CD8-positive, alpha-beta memory T cell (primary cell): ENCODE measurements at regions not wholly inside any gene's neighbourhood (a gene's known extent, or its start where the extent isn't known, plus 50 kb on each side); places are given as distances from the start of the nearest gene placed in this dataset.

ENCODE experiments used
- CTCF ChIA-PET: fragments of 350-600 bp; sonication (Branson Sonifier 250); formaldehyde crosslinking; loops from one replicate; lab custom pipeline; 2021; ENCODE audit warnings: antibody characterized with exemption; lab: Charles Lee
- POLR2A ChIA-PET: fragments of 350-600 bp; sonication (Branson Sonifier 250); formaldehyde crosslinking; loops from one replicate; lab custom pipeline; 2021; ENCODE audit warnings: antibody characterized with exemption; lab: Charles Lee
- DNase-seq, 5 donors: peaks; one replicate each; pipeline versions ENCODE4 v3.0.0 to v3.0.0-alpha.2; 2020 to 2022; ENCODE audit warnings: mixed read lengths in 1 of 5
- H3K27ac ChIP-seq: one replicate; pipeline ENCODE4 v1.7.0; 2013; ENCODE audit warnings: low read depth, mild to moderate bottlenecking, low read length, moderate library complexity
- H3K27me3 ChIP-seq: 2 replicates; pipeline ENCODE4 v1.7.0; 2013; ENCODE audit warnings: low read length, mild to moderate bottlenecking; ENCODE audit not compliant: insufficient read depth, poor library complexity, severe bottlenecking
- H3K36me3 ChIP-seq: 2 replicates; pipeline ENCODE4 v1.7.0; 2013; ENCODE audit warnings: mild to moderate bottlenecking, low read length, moderate library complexity; ENCODE audit not compliant: insufficient read depth
- H3K4me1 ChIP-seq: 2 replicates; pipeline ENCODE4 v1.7.0; 2013; ENCODE audit warnings: mild to moderate bottlenecking, low read length, moderate library complexity; ENCODE audit not compliant: insufficient read depth
- H3K4me3 ChIP-seq: 2 replicates; pipeline ENCODE4 v1.7.0; 2013; ENCODE audit warnings: mild to moderate bottlenecking, low read length
- H3K9me3 ChIP-seq: 2 replicates; pipeline ENCODE4 v1.7.0; 2013; ENCODE audit warnings: mild to moderate bottlenecking, low read length
- H3K27ac Mint-ChIP-seq, 8 donors: one replicate each; pipeline ENCODE4 v1.8.0; 2020 to 2021; ENCODE audit warnings: mixed read lengths in 8 of 8, mild to moderate bottlenecking in 6 of 8, inconsistent platforms in 3 of 8, moderate library complexity in 3 of 8
- H3K27me3 Mint-ChIP-seq, 2 donors: one replicate each; pipeline ENCODE4 v1.8.0; 2020 to 2021; ENCODE audit warnings: mixed read lengths in 2 of 2, mild to moderate bottlenecking in 1 of 2, moderate library complexity in 1 of 2
- H3K36me3 Mint-ChIP-seq, 3 donors: one replicate each; pipeline ENCODE4 v1.8.0; 2020 to 2021; ENCODE audit warnings: mixed read lengths in 3 of 3, inconsistent platforms in 1 of 3, mild to moderate bottlenecking in 1 of 3
- H3K4me1 Mint-ChIP-seq, 3 donors: one replicate each; pipeline ENCODE4 v1.8.0; 2020 to 2021; ENCODE audit warnings: mixed read lengths in 3 of 3, inconsistent platforms in 1 of 3, mild to moderate bottlenecking in 1 of 3
- H3K4me3 Mint-ChIP-seq, 7 donors: one replicate each; pipeline ENCODE4 v1.8.0; 2020 to 2021; ENCODE audit warnings: mixed read lengths in 7 of 7, mild to moderate bottlenecking in 6 of 7, moderate library complexity in 4 of 7, inconsistent platforms in 2 of 7
- H3K9me3 Mint-ChIP-seq, 5 donors: one replicate each; pipeline ENCODE4 v1.8.0; 2020 to 2022; ENCODE audit warnings: mixed read lengths in 5 of 5, mild to moderate bottlenecking in 3 of 5, moderate library complexity in 2 of 5, inconsistent platforms in 1 of 5

DNA sequence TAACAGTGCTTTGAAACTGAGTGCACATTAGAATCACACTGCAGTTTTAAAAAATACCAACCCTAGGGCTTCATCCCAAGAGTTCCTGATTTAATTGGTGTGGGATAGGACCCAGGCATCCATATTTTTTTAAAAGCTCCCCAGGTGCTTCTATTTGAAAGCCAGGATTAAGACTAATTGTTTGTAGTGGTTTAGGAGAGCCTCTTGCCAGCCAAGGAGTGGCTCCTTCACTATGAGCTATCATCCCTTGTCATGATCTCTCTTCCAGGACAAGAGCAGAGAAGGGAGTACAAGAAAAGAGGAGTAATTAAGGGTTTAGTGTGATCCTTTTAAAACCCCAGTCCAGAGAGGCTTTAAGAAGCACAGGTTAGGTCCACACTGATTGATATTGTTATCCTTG lies 178.0 kb downstream of the CAND1 start:
- CTCF ChIA-PET: no interaction called here
- no peak overlapping the region for H3K4me3 ChIP-seq
- no peak for DNase-seq
- Mint-ChIP-seq H3K36me3 (peaks cover 0 to 14% (median 0%) of the 10 kb centered on the region in 3 donors), H3K9me3 (no peaks in the 10 kb centered on the region), H3K27ac (no peak overlapping the region), H3K27me3 (no peaks in the 10 kb centered on the region), H3K4me1 (peaks cover 41 to 50% (median 50%) of the 10 kb centered on the region in 3 donors), H3K4me3 (no peak overlapping the region)
- H3K36me3 ChIP-seq: no peaks in the 10 kb centered on the region
- no peaks in the 10 kb centered on the region for H3K9me3 ChIP-seq
- POLR2A ChIA-PET: interaction anchor here (1.3 kb wide), 1 partner anchor 69 kb away, joined by 3 read pairs; no protein-coding TSS in a partner anchor
- no peaks in the 10 kb centered on the region for H3K27me3 ChIP-seq
- no peak overlapping the region for H3K27ac ChIP-seq
- peaks cover 31% of the 10 kb centered on the region for H3K4me1 ChIP-seq

DNA sequence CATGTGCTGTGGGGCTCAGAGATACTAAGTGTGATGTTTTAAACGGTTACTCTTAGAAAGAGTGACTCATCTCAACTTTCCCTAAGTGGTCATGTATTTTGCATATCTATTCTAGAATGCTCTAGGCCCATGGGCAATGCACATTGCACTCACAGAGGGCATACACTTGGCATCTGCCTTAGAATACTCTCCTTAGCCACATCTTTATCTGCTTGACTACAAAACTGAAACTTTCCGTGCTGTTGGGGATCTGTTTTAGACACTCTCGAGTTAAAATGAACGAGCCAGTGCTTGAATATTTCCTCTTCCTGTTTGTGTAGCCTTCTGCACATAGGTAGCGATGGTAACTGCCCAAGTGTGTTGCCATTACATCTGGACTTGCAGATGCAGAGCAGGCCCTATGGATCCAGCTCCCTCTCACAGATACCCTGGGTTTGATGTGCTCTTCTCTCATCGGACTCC lies 180.5 kb downstream of the CAND1 start:
- H3K36me3 ChIP-seq: no peaks in the 10 kb centered on the region
- peak in 2 of 5 donors; percentile 9 to 10 for DNase-seq
- peaks cover 43 to 50% (median 49%) of the 10 kb centered on the region in 3 donors for H3K4me1 Mint-ChIP-seq
- H3K27ac Mint-ChIP-seq: peak overlapping the region; percentile 33 to 96 (median 83)
- H3K4me3 ChIP-seq: peak overlapping the region; percentile 38
- H3K36me3 Mint-ChIP-seq: peaks cover 0 to 14% (median 1%) of the 10 kb centered on the region in 3 donors
- peaks cover 36% of the 10 kb centered on the region for H3K4me1 ChIP-seq
- CTCF ChIA-PET: no interaction called here
- no peaks in the 10 kb centered on the region for H3K9me3 ChIP-seq
- H3K9me3 Mint-ChIP-seq: no peaks in the 10 kb centered on the region
- no peak overlapping the region for H3K27ac ChIP-seq
- no peaks in the 10 kb centered on the region for H3K27me3 ChIP-seq
- POLR2A ChIA-PET: no interaction called here
- no peaks in the 10 kb centered on the region for H3K27me3 Mint-ChIP-seq
- peak overlapping the region in 6 of 7 donors; percentile 34 to 72 (median 52) for H3K4me3 Mint-ChIP-seq

DNA sequence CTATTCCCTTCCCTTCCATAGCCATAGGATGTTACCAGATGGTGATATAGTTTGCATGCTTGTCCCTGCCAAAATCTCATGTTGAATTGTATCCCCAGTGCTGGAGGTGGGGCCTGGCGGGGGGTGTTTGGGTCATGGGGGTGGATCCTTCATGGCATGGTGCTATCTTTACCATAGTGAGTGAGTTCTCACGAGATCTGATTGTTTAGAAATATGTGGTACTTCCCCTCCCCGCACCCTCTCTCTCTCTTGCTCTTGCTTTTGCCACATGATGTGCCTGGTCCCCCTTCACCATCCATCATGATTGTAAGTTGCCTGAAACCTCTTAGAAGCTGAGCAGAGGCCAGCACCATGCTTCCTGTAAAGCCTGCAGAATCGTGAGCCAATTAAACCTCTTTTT lies 181.3 kb downstream of the CAND1 start:
- Histone ChIP-seq H3K36me3 (no peaks in the 10 kb centered on the region), H3K4me1 (peaks cover 36% of the 10 kb centered on the region), H3K27me3 (no peaks in the 10 kb centered on the region), H3K27ac (no peak overlapping the region), H3K4me3 (no peak overlapping the region), H3K9me3 (no peaks in the 10 kb centered on the region)
- no peak for DNase-seq
- Mint-ChIP-seq H3K4me3 (peak overlapping the region in 6 of 7 donors; percentile 4 to 52 (median 30)), H3K4me1 (peaks cover 43 to 50% (median 49%) of the 10 kb centered on the region in 3 donors), H3K27me3 (no peaks in the 10 kb centered on the region), H3K36me3 (peaks cover 0 to 14% (median 1%) of the 10 kb centered on the region in 3 donors), H3K9me3 (no peaks in the 10 kb centered on the region), H3K27ac (peak overlapping the region in 5 of 8 donors; percentile 52 to 90 (median 74))
- ChIA-PET POLR2A (interaction anchor here (0.7 kb wide), 1 partner anchor 200 kb away, joined by 5 read pairs; no protein-coding TSS in a partner anchor), CTCF (interaction anchor here (1.2 kb wide), 1 partner anchor 198 kb away, joined by 5 read pairs; the partner anchor contains the start of gene DYRK2)

DNA sequence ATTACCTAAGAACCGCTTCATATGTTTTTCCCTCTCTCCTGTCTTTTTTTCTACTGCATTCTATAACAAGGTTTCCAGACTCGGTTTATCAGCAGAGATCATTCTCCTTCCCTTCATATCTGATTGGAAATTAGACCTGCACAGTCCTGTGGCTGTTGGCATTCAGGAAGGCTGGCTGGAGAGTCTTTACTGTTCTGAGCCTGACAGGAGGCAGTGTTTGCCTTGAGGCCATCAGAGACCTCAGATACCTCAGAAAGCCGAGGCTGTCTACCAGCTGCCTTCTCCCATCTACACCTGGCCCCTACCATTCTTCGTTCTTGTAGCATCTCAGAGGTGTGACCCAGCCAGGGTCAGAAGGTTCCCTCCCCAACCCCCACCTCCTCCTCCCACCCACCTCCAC lies 182.0 kb downstream of the CAND1 start:
- no peak for DNase-seq
- Histone ChIP-seq H3K27me3 (no peaks in the 10 kb centered on the region), H3K36me3 (no peaks in the 10 kb centered on the region), H3K4me1 (peaks cover 36% of the 10 kb centered on the region), H3K4me3 (no peak overlapping the region), H3K9me3 (no peaks in the 10 kb centered on the region), H3K27ac (no peak overlapping the region)
- H3K9me3 Mint-ChIP-seq: no peaks in the 10 kb centered on the region
- peak overlapping the region in 2 of 8 donors; percentile 27 to 61 for H3K27ac Mint-ChIP-seq
- no peaks in the 10 kb centered on the region for H3K27me3 Mint-ChIP-seq
- POLR2A ChIA-PET: no interaction called here
- CTCF ChIA-PET: interaction anchor here (0.9 to 1.2 kb wide), 2 partner anchors 197 to 199 kb away, joined by 3 to 5 read pairs; partner anchors contain the start of gene DYRK2
- H3K4me1 Mint-ChIP-seq: peaks cover 43 to 50% (median 49%) of the 10 kb centered on the region in 3 donors
- no peak overlapping the region for H3K4me3 Mint-ChIP-seq
- peaks cover 0 to 14% (median 1%) of the 10 kb centered on the region in 3 donors for H3K36me3 Mint-ChIP-seq

DNA sequence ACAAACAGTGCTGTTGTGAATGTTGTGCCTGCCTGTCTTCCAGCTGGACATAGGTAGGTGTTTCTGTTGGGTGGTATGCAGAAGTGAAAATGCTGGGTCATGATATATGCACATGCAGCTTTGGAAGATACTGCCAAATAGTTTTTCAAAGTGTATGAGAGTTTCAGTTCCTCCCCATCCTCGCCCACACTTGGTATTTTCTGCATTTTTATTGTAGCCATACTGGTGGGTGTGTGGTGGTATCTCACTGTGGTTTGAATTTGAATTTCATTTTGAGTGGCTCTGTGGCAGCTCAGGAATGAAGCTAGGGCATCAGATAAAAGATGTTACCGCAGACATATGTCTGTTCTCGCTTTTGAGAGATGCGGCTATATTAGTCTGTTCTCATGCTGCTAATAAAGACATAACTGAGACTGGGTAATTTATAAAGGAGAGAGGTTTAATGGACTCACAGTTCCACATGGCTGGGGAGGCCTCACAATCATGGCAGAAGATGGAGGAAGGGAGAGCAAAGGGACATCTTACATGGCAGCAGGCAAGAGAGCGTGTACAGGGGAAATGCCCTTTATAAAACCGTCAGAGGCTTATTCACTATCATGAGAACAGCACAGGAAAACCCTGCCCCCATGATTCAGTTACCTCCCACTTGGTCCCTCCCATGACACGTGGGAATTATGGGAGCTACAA lies 183.1 kb downstream of the CAND1 start:
- H3K9me3 Mint-ChIP-seq: no peaks in the 10 kb centered on the region
- POLR2A ChIA-PET: no interaction called here
- H3K4me3 Mint-ChIP-seq: peak overlapping the region in 3 of 7 donors; percentile 12 to 63 (median 48)
- H3K4me1 Mint-ChIP-seq: peaks cover 43 to 50% (median 49%) of the 10 kb centered on the region in 3 donors
- H3K9me3 ChIP-seq: no peaks in the 10 kb centered on the region
- H3K27me3 Mint-ChIP-seq: no peaks in the 10 kb centered on the region
- DNase-seq: no peak
- peaks cover 0 to 16% (median 1%) of the 10 kb centered on the region in 3 donors for H3K36me3 Mint-ChIP-seq
- peak overlapping the region in 7 of 8 donors; percentile 25 to 95 (median 72) for H3K27ac Mint-ChIP-seq
- peaks cover 36% of the 10 kb centered on the region for H3K4me1 ChIP-seq
- H3K4me3 ChIP-seq: no peak overlapping the region
- no peaks in the 10 kb centered on the region for H3K27me3 ChIP-seq
- H3K27ac ChIP-seq: no peak overlapping the region
- CTCF ChIA-PET: interaction anchor here (0.8 to 1.4 kb wide), 3 partner anchors 178 to 491 kb away, joined by 3 to 4 read pairs (median 4); no protein-coding TSS in a partner anchor
- H3K36me3 ChIP-seq: no peaks in the 10 kb centered on the region

DNA sequence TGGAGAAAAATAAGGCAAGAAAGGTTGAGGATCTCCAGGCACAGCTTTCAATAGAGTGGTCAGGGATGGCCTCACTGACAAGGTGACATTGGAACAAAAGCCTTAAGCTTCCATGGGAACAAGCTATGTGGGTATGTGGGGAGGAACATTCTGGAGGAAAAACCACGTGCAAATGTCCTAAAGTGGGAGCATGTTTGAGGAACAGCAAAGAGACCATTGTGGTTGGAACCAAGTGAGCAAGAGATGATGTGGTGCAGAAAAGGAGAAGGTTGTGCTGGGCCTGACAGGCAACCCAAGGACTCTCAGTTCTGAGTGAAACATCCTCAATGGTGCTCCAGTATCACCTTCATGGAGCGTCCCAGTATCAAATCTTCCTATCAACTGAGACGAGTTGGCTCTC lies 184.0 kb downstream of the CAND1 start:
- POLR2A ChIA-PET: no interaction called here

DNA sequence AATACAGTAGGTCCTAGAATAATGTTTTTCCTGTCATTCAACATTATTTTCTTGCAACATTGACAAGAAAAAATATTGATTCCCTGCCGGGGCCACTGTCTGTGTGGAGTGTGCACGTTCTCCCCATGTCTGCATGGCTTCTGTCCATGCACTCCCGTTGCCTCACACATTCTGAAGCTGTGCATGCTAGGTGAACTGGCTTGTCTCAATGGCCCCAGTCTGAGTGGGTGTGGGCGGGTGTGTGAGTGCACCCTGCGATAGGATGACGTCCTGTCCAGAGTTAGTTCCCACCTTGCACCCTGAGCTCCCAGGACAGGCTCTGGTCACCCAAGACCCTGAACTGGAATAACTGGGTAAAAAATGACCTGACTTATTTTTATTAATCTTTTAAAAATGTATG lies 186.1 kb downstream of the CAND1 start:
- Histone ChIP-seq H3K27ac (no peak overlapping the region), H3K4me1 (peaks cover 19% of the 10 kb centered on the region), H3K9me3 (no peaks in the 10 kb centered on the region), H3K27me3 (no peaks in the 10 kb centered on the region), H3K36me3 (no peaks in the 10 kb centered on the region), H3K4me3 (no peak overlapping the region)
- H3K27me3 Mint-ChIP-seq: peaks cover 0 to 4% of the 10 kb centered on the region in 2 donors
- no peak for DNase-seq
- H3K4me1 Mint-ChIP-seq: peaks cover 24 to 29% (median 29%) of the 10 kb centered on the region in 3 donors
- H3K27ac Mint-ChIP-seq: no peak overlapping the region
- CTCF ChIA-PET: interaction anchor here (0.5 kb wide), 1 partner anchor 261 kb away, joined by 3 read pairs; no protein-coding TSS in a partner anchor
- POLR2A ChIA-PET: no interaction called here
- H3K9me3 Mint-ChIP-seq: no peaks in the 10 kb centered on the region
- H3K36me3 Mint-ChIP-seq: peaks cover 0 to 11% (median 1%) of the 10 kb centered on the region in 3 donors
- H3K4me3 Mint-ChIP-seq: no peak overlapping the region

More for the DNA sequence above, 184.0 kb downstream of the CAND1 start:
- no peak for DNase-seq
- no peaks in the 10 kb centered on the region for H3K36me3 ChIP-seq
- H3K4me3 ChIP-seq: no peak overlapping the region
- Mint-ChIP-seq H3K36me3 (peaks cover 0 to 19% (median 1%) of the 10 kb centered on the region in 3 donors), H3K27me3 (no peaks in the 10 kb centered on the region), H3K9me3 (no peaks in the 10 kb centered on the region), H3K4me3 (no peak overlapping the region), H3K27ac (no peak overlapping the region), H3K4me1 (peaks cover 43 to 50% (median 49%) of the 10 kb centered on the region in 3 donors)
- no peaks in the 10 kb centered on the region for H3K9me3 ChIP-seq
- H3K27ac ChIP-seq: no peak overlapping the region
- peaks cover 36% of the 10 kb centered on the region for H3K4me1 ChIP-seq
- CTCF ChIA-PET: interaction anchor here (1.2 kb wide), 1 partner anchor 177 kb away, joined by 4 read pairs; no protein-coding TSS in a partner anchor
- no peaks in the 10 kb centered on the region for H3K27me3 ChIP-seq

DNA sequence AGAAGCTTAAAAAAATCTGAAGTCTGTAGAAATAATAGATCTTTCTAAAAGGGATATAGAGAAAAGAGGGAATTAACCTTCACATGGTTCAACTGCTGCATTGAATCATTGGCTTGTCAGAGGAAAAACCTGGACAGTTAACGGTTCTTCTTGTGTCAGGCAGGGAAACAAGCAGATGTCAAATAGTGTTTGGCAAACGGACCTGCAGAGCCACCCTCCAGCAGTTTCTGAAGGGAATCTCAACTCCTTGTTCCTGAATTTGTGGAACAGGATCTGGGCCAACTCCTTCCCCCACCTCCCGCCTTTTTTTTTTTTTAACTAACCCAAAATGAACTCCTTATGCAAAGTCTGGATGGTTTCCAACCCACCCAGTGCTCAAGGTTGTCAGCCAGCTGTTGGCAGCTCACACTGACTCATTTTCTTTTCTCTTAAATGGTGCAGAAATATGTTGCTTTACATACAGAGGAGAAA lies 187.3 kb downstream of the CAND1 start:
- H3K9me3 ChIP-seq: no peaks in the 10 kb centered on the region
- CTCF ChIA-PET: no interaction called here
- DNase-seq: no peak
- H3K27me3 ChIP-seq: no peaks in the 10 kb centered on the region
- peak overlapping the region in 1 of 8 donors; percentile 21 for H3K27ac Mint-ChIP-seq
- peaks cover 0 to 5% (median 1%) of the 10 kb centered on the region in 3 donors for H3K36me3 Mint-ChIP-seq
- H3K4me3 Mint-ChIP-seq: no peak overlapping the region
- POLR2A ChIA-PET: no interaction called here
- H3K9me3 Mint-ChIP-seq: no peaks in the 10 kb centered on the region
- H3K4me1 Mint-ChIP-seq: peaks cover 14 to 18% (median 17%) of the 10 kb centered on the region in 3 donors
- peaks cover 13% of the 10 kb centered on the region for H3K4me1 ChIP-seq
- H3K27ac ChIP-seq: no peak overlapping the region
- no peaks in the 10 kb centered on the region for H3K36me3 ChIP-seq
- H3K27me3 Mint-ChIP-seq: peaks cover 0 to 4% of the 10 kb centered on the region in 2 donors
- no peak overlapping the region for H3K4me3 ChIP-seq
